Mesothelial cell of epicardium (in vitro differentiated cells): ENCODE measurements at regions not wholly inside any gene's neighbourhood (a gene's known extent, or its start where the extent isn't known, plus 50 kb on each side); places are given as distances from the start of the nearest gene placed in this dataset.

Experiments
- DNase-seq, 2 experiments: peaks; one replicate each; pipeline ENCODE4 v3.0.0; 2021; ENCODE audit warnings: low spot score in 2 of 2; ENCODE audit not compliant: unreplicated experiment in 2 of 2
- H3K27ac Mint-ChIP-seq: 2 replicates; pipeline ENCODE4 v1.8.0; 2021; ENCODE audit warnings: mixed read lengths
- H3K27me3 Mint-ChIP-seq: 2 replicates; pipeline ENCODE4 v1.8.0; 2021; ENCODE audit warnings: low read depth, mixed read lengths
- H3K36me3 Mint-ChIP-seq: 2 replicates; pipeline ENCODE4 v1.8.0; 2021; ENCODE audit warnings: mixed read lengths
- H3K4me1 Mint-ChIP-seq: 2 replicates; pipeline ENCODE4 v1.8.0; 2021; ENCODE audit warnings: mixed read lengths
- H3K4me3 Mint-ChIP-seq: 2 replicates; pipeline ENCODE4 v1.8.0; 2021; ENCODE audit warnings: mild to moderate bottlenecking, moderate library complexity, mixed read lengths
- H3K9me3 Mint-ChIP-seq: 2 replicates; pipeline ENCODE4 v1.8.0; 2021; ENCODE audit warnings: mixed read lengths
- TF ChIP-seq, protein P1 (sequence below): fragments of 200-600 bp; sonication (generic); IDR thresholded peaks from one replicate; pipeline ENCODE4 v1.5.0; 2021; ENCODE audit warnings: antibody characterized with exemption; ENCODE audit not compliant: unreplicated experiment

DNA sequence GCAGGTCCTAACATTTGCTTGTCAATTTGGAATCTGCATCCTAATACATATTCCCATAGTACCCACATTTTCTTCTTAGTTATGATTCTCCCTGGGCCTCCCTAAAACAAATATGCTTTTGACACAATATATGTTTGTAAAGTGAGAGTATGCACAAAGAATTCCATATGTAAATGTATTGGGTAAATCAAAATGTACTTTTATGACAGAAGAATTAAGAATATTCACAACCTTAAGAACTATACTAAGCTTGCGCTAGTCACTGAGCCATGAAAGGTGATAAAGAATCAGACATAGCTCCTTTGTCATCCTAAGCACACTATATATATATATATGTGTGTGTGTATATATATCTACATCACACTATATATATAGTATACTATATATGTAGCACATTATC, 438.5 kb downstream of the ACTL7B start:
- no peak overlapping the region for H3K4me3 Mint-ChIP-seq
- peaks cover 13% of the 10 kb centered on the region for H3K4me1 Mint-ChIP-seq
- H3K27me3 Mint-ChIP-seq, result no peaks in the 10 kb centered on the region
- H3K27ac Mint-ChIP-seq, result no peak overlapping the region
- no peak for DNase-seq
- H3K9me3 Mint-ChIP-seq, result peaks cover 18% of the 10 kb centered on the region
- TF ChIP-seq, protein P1, sequence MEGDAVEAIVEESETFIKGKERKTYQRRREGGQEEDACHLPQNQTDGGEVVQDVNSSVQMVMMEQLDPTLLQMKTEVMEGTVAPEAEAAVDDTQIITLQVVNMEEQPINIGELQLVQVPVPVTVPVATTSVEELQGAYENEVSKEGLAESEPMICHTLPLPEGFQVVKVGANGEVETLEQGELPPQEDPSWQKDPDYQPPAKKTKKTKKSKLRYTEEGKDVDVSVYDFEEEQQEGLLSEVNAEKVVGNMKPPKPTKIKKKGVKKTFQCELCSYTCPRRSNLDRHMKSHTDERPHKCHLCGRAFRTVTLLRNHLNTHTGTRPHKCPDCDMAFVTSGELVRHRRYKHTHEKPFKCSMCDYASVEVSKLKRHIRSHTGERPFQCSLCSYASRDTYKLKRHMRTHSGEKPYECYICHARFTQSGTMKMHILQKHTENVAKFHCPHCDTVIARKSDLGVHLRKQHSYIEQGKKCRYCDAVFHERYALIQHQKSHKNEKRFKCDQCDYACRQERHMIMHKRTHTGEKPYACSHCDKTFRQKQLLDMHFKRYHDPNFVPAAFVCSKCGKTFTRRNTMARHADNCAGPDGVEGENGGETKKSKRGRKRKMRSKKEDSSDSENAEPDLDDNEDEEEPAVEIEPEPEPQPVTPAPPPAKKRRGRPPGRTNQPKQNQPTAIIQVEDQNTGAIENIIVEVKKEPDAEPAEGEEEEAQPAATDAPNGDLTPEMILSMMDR, result no peak
- H3K36me3 Mint-ChIP-seq, result no peaks in the 10 kb centered on the region

DNA sequence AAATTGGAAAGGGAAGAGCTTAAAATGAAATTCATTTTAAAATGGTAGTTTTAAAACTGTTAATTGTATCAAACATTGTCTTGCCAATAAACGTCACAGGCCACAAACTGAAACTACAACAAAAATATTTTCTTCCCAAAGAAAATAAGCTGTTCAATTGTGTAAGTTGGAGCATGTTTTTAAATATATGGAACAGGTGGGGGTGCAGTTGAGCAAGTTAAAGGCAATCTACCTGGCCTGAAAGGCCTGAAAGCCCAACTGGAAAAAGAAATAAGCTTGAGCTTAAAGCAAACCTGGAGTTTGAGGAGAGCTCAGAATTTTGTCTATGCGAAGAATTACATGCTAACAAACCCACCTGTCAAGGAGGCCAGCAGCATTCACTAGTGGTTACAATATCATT, 439.5 kb downstream of the ACTL7B start:
- Mint-ChIP-seq H3K9me3 (peaks cover 17% of the 10 kb centered on the region), H3K4me3 (no peak overlapping the region), H3K27ac (no peak overlapping the region), H3K36me3 (no peaks in the 10 kb centered on the region), H3K4me1 (peaks cover 13% of the 10 kb centered on the region), H3K27me3 (no peaks in the 10 kb centered on the region)
- no peak for DNase-seq
- TF ChIP-seq, protein P1, result no peak

DNA sequence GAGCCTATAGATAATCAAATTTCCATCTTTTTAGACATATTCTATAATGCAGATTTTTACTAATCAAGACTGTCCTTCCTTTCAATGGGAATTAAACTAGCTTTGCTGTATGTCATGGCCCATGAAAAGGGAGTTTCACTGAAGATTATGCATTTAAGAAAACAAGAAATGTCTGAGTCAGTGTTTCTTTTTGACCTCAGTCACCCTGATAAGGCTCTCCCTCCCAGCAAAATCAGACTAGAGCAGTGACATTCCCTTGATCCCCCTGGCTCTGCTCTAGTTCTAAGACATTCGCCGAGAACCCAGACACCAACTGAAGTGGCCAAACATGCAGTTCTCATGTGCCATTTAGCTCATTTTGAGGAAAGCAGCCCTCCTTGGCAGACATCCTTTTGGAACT, 442.0 kb downstream of the ACTL7B start:
- Mint-ChIP-seq H3K36me3 (no peaks in the 10 kb centered on the region), H3K4me1 (peaks cover 13% of the 10 kb centered on the region), H3K27me3 (no peaks in the 10 kb centered on the region), H3K4me3 (no peak overlapping the region), H3K9me3 (no peaks in the 10 kb centered on the region), H3K27ac (peak overlapping the region; percentile 28)
- DNase-seq, result no peak
- TF ChIP-seq, protein P1, result no peak

DNA sequence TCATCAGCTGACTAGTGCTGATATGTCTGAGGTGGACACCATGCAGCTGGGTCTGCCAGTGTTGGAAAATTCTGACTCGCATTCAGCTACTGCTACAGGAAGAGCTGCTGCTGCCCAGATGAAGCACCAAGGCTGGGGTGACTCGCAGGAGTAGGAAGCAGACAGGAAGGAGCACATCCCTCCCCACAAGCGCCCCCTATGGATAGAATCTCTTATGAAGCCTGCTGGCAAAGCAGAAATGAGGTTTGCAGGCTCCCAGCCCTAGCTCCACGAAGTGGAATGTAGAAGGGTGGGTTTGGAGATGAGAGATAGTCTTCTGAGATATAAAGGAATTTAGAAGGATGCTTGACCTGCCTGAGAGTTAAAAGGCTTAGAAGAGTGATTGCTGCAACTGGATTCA, 443.0 kb downstream of the ACTL7B start:
- H3K27ac Mint-ChIP-seq, result no peak overlapping the region
- TF ChIP-seq, protein P1, result no peak
- DNase-seq, result no peak
- no peaks in the 10 kb centered on the region for H3K36me3 Mint-ChIP-seq
- peaks cover 13% of the 10 kb centered on the region for H3K4me1 Mint-ChIP-seq
- H3K9me3 Mint-ChIP-seq, result no peaks in the 10 kb centered on the region
- H3K4me3 Mint-ChIP-seq, result no peak overlapping the region
- H3K27me3 Mint-ChIP-seq, result no peaks in the 10 kb centered on the region

DNA sequence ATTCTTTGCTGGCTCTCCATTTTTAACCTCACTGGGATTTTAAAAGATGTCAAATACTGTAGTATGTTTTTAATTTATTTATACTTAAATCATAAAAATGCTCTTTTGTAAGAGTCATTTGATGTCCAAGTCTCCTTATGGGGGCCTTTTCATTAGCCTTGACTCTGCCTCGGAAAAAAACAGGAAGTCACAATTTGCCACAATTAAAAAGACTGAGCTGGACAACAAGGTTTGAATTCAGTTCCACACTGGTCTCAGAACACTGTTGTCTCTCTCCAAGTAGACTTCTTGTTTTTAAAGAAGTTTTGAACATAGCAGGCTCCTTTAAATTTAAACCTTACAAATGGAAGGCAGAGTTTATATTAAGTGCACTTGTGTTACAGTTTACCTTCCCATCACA, 444.2 kb downstream of the ACTL7B start:
- TF ChIP-seq, protein P1, result no peak

DNA sequence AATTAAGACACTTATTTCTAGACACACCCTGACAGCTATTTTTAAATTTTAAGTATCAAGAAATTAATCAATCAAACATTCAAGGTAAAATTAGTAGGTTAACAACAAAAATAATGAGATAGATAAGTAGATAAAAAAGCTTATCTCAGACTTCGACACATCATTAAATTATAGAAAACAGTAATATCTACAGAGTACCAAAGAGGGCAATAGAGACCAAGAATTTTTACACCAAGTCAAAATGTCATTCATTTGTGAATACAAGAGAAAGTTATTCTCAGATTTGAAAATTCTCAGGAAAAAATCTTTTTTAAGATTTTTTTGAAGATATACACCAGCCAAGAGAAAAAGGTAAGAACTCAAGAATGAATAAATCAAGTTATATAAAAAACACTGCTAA, 445.6 kb downstream of the ACTL7B start:
- TF ChIP-seq, protein P1, result no peak
- Mint-ChIP-seq H3K27ac (no peak overlapping the region), H3K27me3 (no peaks in the 10 kb centered on the region), H3K36me3 (no peaks in the 10 kb centered on the region), H3K4me3 (no peak overlapping the region), H3K4me1 (peaks cover 13% of the 10 kb centered on the region), H3K9me3 (peaks cover 3% of the 10 kb centered on the region)
- DNase-seq, result no peak

More for the DNA sequence above, 444.2 kb downstream of the ACTL7B start:
- Mint-ChIP-seq H3K4me1 (peaks cover 13% of the 10 kb centered on the region), H3K36me3 (no peaks in the 10 kb centered on the region), H3K27ac (no peak overlapping the region), H3K27me3 (no peaks in the 10 kb centered on the region), H3K9me3 (no peaks in the 10 kb centered on the region), H3K4me3 (no peak overlapping the region)
- no peak for DNase-seq
